Endothelial cell of umbilical vein (primary cell): ENCODE measurements at regions not wholly inside any gene's neighbourhood (a gene's known extent, or its start where the extent isn't known, plus 50 kb on each side); places are given as distances from the start of the nearest gene placed in this dataset.

ENCODE experiments used
- BruUV-seq: library from RNA; stranded (reverse); fragments of 400-500 nt; replicated peaks from 2 replicates; lab custom pipeline; 2021; lab: Mats Ljungman, UMichigan
- CTCF ChIA-PET: fragments of 300-600, 350-600 bp; sonication (Branson Sonifier 250); formaldehyde crosslinking; loops from one replicate; lab custom pipeline; 2021; ENCODE audit warnings: antibody characterized with exemption, inconsistent platforms; lab: Charles Lee
- POLR2A ChIA-PET: fragments of 300-600, 350-600 bp; sonication (Branson Sonifier 250); formaldehyde crosslinking; loops from one replicate; lab custom pipeline; 2021; ENCODE audit warnings: antibody characterized with exemption, inconsistent platforms; lab: Charles Lee
- DNase-seq: peaks from one replicate; pipeline ENCODE4 v3.0.0-alpha.2; 2011; ENCODE audit warnings: low read depth, low spot score
- FAIRE-seq: peaks from 2 replicates; lab custom pipeline; 2011; peaks lifted over from hg19 to GRCh38; lab: Jason Lieb, UNC
- H2AFZ ChIP-seq: 2 replicates; pipeline ENCODE4 v1.6.0; 2012; ENCODE audit warnings: low read depth, low read length, control low read depth, inconsistent platforms
- H3K27ac ChIP-seq: 2 replicates; pipeline ENCODE4 v1.5.1; 2011; ENCODE audit warnings: low read depth, mild to moderate bottlenecking, control low read depth, low read length, moderate library complexity; ENCODE audit not compliant: insufficient read depth
- H3K27me3 ChIP-seq, 2 experiments: 2 replicates each; pipeline versions ENCODE4 v1.6.0 to v1.6.1; 2011; ENCODE audit warnings: low read length in 2 of 2, mixed read lengths in 1 of 2; ENCODE audit not compliant: control insufficient read depth in 2 of 2, insufficient read depth in 2 of 2
- H3K36me3 ChIP-seq, 2 experiments: 2 replicates in 1 of 2; 3 replicates in 1 of 2; pipeline ENCODE4 v1.5.1; 2011; ENCODE audit warnings: low read length in 2 of 2, mild to moderate bottlenecking in 1 of 2, moderate library complexity in 1 of 2; ENCODE audit not compliant: control insufficient read depth in 2 of 2, insufficient read depth in 2 of 2; ENCODE audit errors: extremely low read depth in 1 of 2
- H3K4me1 ChIP-seq: 3 replicates; pipeline ENCODE4 v1.5.1; 2011; ENCODE audit warnings: mild to moderate bottlenecking, low read length; ENCODE audit not compliant: control insufficient read depth, insufficient read depth; ENCODE audit errors: extremely low read depth
- H3K4me2 ChIP-seq: 2 replicates; pipeline ENCODE4 v1.6.1; 2011; ENCODE audit warnings: low read length, control low read depth, mixed read lengths; ENCODE audit not compliant: insufficient read depth
- H3K4me3 ChIP-seq, 3 experiments: fragments of 200-600 bp in 1 of 3; sonication (generic), shearing (Covaris generic) in 1 of 3; replicated peaks in 1 of 3; 2 replicates each; pipeline ENCODE4 v1.5.1; 2011 to 2016; ENCODE audit warnings: control low read depth in 3 of 3, low read length in 3 of 3, mild to moderate bottlenecking in 2 of 3, inconsistent platforms in 1 of 3, low read depth in 1 of 3, moderate library complexity in 1 of 3; ENCODE audit not compliant: insufficient read depth in 1 of 3
- H3K79me2 ChIP-seq: 2 replicates; pipeline ENCODE4 v1.6.0; 2012; ENCODE audit warnings: low read length, inconsistent platforms; ENCODE audit not compliant: control insufficient read depth, insufficient read depth
- H3K9ac ChIP-seq: replicated peaks from 2 replicates; pipeline ENCODE3; 2011; ENCODE audit warnings: low read length, control low read depth; ENCODE audit not compliant: insufficient read depth; ENCODE audit errors: extremely low read depth
- H3K9me1 ChIP-seq: replicated peaks from 3 replicates; pipeline ENCODE4 v1.6.0; 2011; ENCODE audit warnings: mild to moderate bottlenecking, low read length; ENCODE audit not compliant: control insufficient read depth, insufficient read depth; ENCODE audit errors: extremely low read depth
- H3K9me3 ChIP-seq: replicated peaks from 2 replicates; pipeline ENCODE4 v1.5.1; 2012; ENCODE audit warnings: low read length, inconsistent platforms; ENCODE audit not compliant: control insufficient read depth, insufficient read depth
- H4K20me1 ChIP-seq: replicated peaks from 2 replicates; pipeline ENCODE3; 2011; ENCODE audit warnings: mild to moderate bottlenecking, low read length; ENCODE audit not compliant: control insufficient read depth, insufficient read depth; ENCODE audit errors: extremely low read depth
- FOS ChIP-seq: IDR thresholded peaks from 2 replicates; pipeline ENCODE4 v1.6.1; 2011; ENCODE audit warnings: mild to moderate bottlenecking, low read length, moderate library complexity, borderline replicate concordance; ENCODE audit not compliant: insufficient read depth
- GATA2 ChIP-seq: IDR thresholded peaks from 2 replicates; pipeline ENCODE4 v1.7.0; 2011; ENCODE audit warnings: low read depth, mild to moderate bottlenecking, moderate library complexity, mixed read lengths, low read length; ENCODE audit not compliant: insufficient read length, insufficient read depth
- JUN ChIP-seq: IDR thresholded peaks from 2 replicates; pipeline ENCODE4 v1.6.1; 2011; ENCODE audit warnings: borderline replicate concordance, low read depth; ENCODE audit not compliant: insufficient read length, insufficient read depth
- MAX ChIP-seq: IDR thresholded peaks from 2 replicates; pipeline ENCODE4 v1.6.1; 2011; ENCODE audit not compliant: insufficient read depth, insufficient read length
- MYC ChIP-seq: IDR thresholded peaks from one replicate; pipeline ENCODE4 v1.6.1; 2011; ENCODE audit warnings: mild to moderate bottlenecking, low read depth, low read length
- POLR2A ChIP-seq: IDR thresholded peaks from 2 replicates; pipeline ENCODE4 v1.6.1; 2012; ENCODE audit warnings: low read depth, mild to moderate bottlenecking, control low read depth, low read length
- POLR2AphosphoS5 ChIP-seq: IDR thresholded peaks from 2 replicates; pipeline ENCODE4 v1.6.1; 2012; ENCODE audit warnings: low read depth, mild to moderate bottlenecking, control low read depth, low read length, moderate library complexity; ENCODE audit not compliant: insufficient read depth
- dilution Hi-C: fragments of 300-500 bp; cut with MboI; formaldehyde crosslinking; loops from one replicate; pipeline ENCODE4 v1.15.0; 2019; ENCODE audit warnings: low sequenced_read_pairs; ENCODE audit not compliant: extremely low pct_ligation_motif_present
- intact Hi-C: fragments of 100-400 bp; cut with micrococcal nuclease; formaldehyde crosslinking; loops from one replicate; pipeline ENCODE4 v1.10.0; 2022
- TF ChIP-seq, protein P1 (sequence below), 2 donors: IDR thresholded peaks; 1 replicate in 1 of 2; 2 replicates in 1 of 2; pipeline ENCODE4 v1.5.1; 2011; ENCODE audit warnings: low read length in 2 of 2, mild to moderate bottlenecking in 2 of 2, moderate library complexity in 2 of 2, control low read depth in 1 of 2, inconsistent platforms in 1 of 2, low read depth in 1 of 2; ENCODE audit not compliant: insufficient read depth in 1 of 2; ENCODE audit errors: extremely low read depth in 1 of 2

- ChIA-PET CTCF (no interaction called here), POLR2A (no interaction called here)
- no peaks in the 10 kb centered on the region for H3K27me3 ChIP-seq
- dilution Hi-C loops, result no loop called here
- H3K4me1 ChIP-seq, result no peaks in the 10 kb centered on the region
- TF ChIP-seq FOS (no peak), MAX (no peak), MYC (no peak), POLR2AphosphoS5 (no peak), JUN (no peak), GATA2 (no peak), POLR2A (no peak)
- TF ChIP-seq, protein P1, sequence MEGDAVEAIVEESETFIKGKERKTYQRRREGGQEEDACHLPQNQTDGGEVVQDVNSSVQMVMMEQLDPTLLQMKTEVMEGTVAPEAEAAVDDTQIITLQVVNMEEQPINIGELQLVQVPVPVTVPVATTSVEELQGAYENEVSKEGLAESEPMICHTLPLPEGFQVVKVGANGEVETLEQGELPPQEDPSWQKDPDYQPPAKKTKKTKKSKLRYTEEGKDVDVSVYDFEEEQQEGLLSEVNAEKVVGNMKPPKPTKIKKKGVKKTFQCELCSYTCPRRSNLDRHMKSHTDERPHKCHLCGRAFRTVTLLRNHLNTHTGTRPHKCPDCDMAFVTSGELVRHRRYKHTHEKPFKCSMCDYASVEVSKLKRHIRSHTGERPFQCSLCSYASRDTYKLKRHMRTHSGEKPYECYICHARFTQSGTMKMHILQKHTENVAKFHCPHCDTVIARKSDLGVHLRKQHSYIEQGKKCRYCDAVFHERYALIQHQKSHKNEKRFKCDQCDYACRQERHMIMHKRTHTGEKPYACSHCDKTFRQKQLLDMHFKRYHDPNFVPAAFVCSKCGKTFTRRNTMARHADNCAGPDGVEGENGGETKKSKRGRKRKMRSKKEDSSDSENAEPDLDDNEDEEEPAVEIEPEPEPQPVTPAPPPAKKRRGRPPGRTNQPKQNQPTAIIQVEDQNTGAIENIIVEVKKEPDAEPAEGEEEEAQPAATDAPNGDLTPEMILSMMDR (IDR thresholded peaks at IDR 0.05; ENCODE audit: extremely low read depth in 1 of 2, insufficient read depth in 1 of 2, low read depth in 1 of 2, low read length in 2 of 2), result no peak
- H3K4me3 ChIP-seq, result no peak overlapping the region
- H3K4me2 ChIP-seq, result no peak overlapping the region
- BruUV-seq, result no TSS peak
- H3K9me1 ChIP-seq, result no peaks in the 10 kb centered on the region
- no peak overlapping the region for H2AFZ ChIP-seq
- H4K20me1 ChIP-seq, result no peaks in the 10 kb centered on the region
- no peak for DNase-seq
- no peak overlapping the region for H3K9ac ChIP-seq
- no peak for FAIRE-seq
- intact Hi-C loops, result no loop called here
- no peak overlapping the region for H3K27ac ChIP-seq
- H3K9me3 ChIP-seq, result no peaks in the 10 kb centered on the region
- H3K79me2 ChIP-seq, result no peaks in the 10 kb centered on the region
- no peaks in the 10 kb centered on the region for H3K36me3 ChIP-seq
These were observed 259.3 kb downstream of the TTC32 start for GRCh38 chr2:19642501-19642900.
